ENCODE measurements at regions not wholly inside any gene's neighbourhood (a gene's known extent, or its start where the extent isn't known, plus 50 kb on each side); places are given as distances from the start of the nearest gene placed in this dataset.

DNA sequence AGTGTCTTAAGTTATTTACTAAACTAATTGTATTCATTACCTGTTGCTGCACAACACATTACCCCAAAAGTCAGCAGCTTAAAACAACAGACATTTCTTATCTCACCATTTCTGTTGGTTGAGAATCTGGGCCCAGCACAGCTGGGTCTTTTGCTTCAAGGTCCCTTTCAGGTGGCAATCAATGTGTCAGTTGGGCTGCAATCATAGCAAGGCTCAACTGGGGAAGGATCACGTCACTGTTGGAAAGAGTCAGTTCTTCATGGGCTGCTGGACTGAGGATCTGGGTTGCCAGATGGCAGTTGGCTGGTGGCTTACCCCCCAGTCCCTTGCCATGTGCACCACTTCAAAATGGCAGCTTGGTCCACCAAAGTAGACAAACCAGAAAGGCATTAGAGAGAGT lies 261.2 kb downstream of the SUCLG1 start:
- Histone ChIP-seq H3K27ac (ENCODE audit: low read length) (no peak overlapping the region), H3K27me3 (ENCODE audit: control insufficient read depth, insufficient read depth, low read length) (no peaks in the 10 kb centered on the region), H3K9me3 (ENCODE audit: control insufficient read depth, insufficient read depth, low read depth, low read length) (no peaks in the 10 kb centered on the region), H3K4me3 (ENCODE audit: low read depth in 2 of 2, low read length in 2 of 2) (no peak overlapping the region), H3K4me1 (ENCODE audit: control insufficient read depth, insufficient read depth, low read length) (no peaks in the 10 kb centered on the region), H3K36me3 (ENCODE audit: control insufficient read depth, insufficient read depth, low read length) (no peaks in the 10 kb centered on the region)
- CTCF ChIA-PET = no interaction called here
- ATAC-seq (no peak), DNase-seq (ENCODE audit: low read depth, low spot score) (no peak)
- POLR2A ChIA-PET = no interaction called here
- TF ChIP-seq, protein P1, sequence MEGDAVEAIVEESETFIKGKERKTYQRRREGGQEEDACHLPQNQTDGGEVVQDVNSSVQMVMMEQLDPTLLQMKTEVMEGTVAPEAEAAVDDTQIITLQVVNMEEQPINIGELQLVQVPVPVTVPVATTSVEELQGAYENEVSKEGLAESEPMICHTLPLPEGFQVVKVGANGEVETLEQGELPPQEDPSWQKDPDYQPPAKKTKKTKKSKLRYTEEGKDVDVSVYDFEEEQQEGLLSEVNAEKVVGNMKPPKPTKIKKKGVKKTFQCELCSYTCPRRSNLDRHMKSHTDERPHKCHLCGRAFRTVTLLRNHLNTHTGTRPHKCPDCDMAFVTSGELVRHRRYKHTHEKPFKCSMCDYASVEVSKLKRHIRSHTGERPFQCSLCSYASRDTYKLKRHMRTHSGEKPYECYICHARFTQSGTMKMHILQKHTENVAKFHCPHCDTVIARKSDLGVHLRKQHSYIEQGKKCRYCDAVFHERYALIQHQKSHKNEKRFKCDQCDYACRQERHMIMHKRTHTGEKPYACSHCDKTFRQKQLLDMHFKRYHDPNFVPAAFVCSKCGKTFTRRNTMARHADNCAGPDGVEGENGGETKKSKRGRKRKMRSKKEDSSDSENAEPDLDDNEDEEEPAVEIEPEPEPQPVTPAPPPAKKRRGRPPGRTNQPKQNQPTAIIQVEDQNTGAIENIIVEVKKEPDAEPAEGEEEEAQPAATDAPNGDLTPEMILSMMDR (IDR thresholded peaks at IDR 0.05) = no peak
- TF ChIP-seq SIN3A (IDR thresholded peaks at IDR 0.05; ENCODE audit: borderline replicate concordance, insufficient read depth, low read depth, low read length) = no peak
- TF ChIP-seq TCF7L2 (IDR thresholded peaks at IDR 0.05; ENCODE audit: low read depth, low read length) = no peak
- no peak for TF ChIP-seq POLR2AphosphoS5 (IDR thresholded peaks at IDR 0.05; ENCODE audit: low read depth, low read length)
- TF ChIP-seq, protein P2, sequence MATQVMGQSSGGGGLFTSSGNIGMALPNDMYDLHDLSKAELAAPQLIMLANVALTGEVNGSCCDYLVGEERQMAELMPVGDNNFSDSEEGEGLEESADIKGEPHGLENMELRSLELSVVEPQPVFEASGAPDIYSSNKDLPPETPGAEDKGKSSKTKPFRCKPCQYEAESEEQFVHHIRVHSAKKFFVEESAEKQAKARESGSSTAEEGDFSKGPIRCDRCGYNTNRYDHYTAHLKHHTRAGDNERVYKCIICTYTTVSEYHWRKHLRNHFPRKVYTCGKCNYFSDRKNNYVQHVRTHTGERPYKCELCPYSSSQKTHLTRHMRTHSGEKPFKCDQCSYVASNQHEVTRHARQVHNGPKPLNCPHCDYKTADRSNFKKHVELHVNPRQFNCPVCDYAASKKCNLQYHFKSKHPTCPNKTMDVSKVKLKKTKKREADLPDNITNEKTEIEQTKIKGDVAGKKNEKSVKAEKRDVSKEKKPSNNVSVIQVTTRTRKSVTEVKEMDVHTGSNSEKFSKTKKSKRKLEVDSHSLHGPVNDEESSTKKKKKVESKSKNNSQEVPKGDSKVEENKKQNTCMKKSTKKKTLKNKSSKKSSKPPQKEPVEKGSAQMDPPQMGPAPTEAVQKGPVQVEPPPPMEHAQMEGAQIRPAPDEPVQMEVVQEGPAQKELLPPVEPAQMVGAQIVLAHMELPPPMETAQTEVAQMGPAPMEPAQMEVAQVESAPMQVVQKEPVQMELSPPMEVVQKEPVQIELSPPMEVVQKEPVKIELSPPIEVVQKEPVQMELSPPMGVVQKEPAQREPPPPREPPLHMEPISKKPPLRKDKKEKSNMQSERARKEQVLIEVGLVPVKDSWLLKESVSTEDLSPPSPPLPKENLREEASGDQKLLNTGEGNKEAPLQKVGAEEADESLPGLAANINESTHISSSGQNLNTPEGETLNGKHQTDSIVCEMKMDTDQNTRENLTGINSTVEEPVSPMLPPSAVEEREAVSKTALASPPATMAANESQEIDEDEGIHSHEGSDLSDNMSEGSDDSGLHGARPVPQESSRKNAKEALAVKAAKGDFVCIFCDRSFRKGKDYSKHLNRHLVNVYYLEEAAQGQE (IDR thresholded peaks at IDR 0.05; ENCODE audit: insufficient read depth in 1 of 2, low read depth in 2 of 2, low read length in 1 of 2) = no peak
- no TSS peak for BruUV-seq (replicated peaks)
- in situ Hi-C loops (cut with HindIII; ENCODE audit: low pct_unique_long_range_greater_than_20kb, low sequenced_read_pairs) (no loop called here), intact Hi-C loops (cut with micrococcal nuclease; ENCODE audit: unreplicated experiment) (no loop called here)

DNA sequence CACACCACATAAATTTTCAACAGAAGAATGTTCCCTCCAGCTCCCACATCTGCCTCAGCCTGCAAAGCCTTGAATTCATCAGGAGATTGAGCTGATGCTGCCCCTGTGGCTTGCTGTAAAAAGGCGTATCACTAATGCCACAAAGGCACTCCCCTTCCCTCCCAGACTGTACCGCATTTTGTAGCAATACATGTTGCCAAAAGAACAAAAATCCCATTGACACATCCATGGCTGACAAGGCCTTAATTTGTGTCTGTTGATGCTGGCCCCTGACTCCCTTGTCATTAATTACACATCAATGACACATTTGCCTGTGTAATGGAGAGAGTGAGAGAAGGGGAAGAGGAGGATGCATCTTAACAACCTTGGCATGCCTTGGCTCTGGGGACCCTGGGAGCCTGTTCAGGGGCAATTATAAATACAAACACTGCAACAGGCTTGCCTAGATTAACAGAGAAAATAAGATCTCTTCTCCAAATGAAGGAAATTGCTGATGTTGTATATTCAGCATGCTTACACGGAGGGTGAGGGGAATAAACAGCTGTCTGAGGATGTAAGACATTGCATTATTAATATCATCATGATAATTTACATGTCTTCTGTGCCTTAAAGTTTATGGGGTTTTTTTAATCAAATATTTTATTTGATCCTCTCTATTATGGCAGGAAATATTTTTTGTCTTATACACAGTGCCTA lies 264.0 kb downstream of the SUCLG1 start:
- H3K36me3 ChIP-seq (ENCODE audit: control insufficient read depth, insufficient read depth, low read length) = no peaks in the 10 kb centered on the region
- H3K4me3 ChIP-seq (ENCODE audit: low read depth in 2 of 2, low read length in 2 of 2) = no peak overlapping the region
- CTCF ChIA-PET = no interaction called here
- H3K27me3 ChIP-seq (ENCODE audit: control insufficient read depth, insufficient read depth, low read length) = no peaks in the 10 kb centered on the region; the same call in 1 of the 2 replicates
- in situ Hi-C loops (cut with HindIII; ENCODE audit: low pct_unique_long_range_greater_than_20kb, low sequenced_read_pairs) (no loop called here), intact Hi-C loops (cut with micrococcal nuclease; ENCODE audit: unreplicated experiment) (no loop called here)
- ATAC-seq (no peak), DNase-seq (ENCODE audit: low read depth, low spot score) (no peak)
- no peaks in the 10 kb centered on the region for H3K4me1 ChIP-seq (ENCODE audit: control insufficient read depth, insufficient read depth, low read length)
- H3K27ac ChIP-seq (ENCODE audit: low read length) = no peak overlapping the region
- H3K9me3 ChIP-seq (ENCODE audit: control insufficient read depth, insufficient read depth, low read depth, low read length) = no peaks in the 10 kb centered on the region
- POLR2A ChIA-PET = no interaction called here
- TF ChIP-seq TCF7L2 (IDR thresholded peaks at IDR 0.05; ENCODE audit: low read depth, low read length) (no peak), SIN3A (IDR thresholded peaks at IDR 0.05; ENCODE audit: borderline replicate concordance, insufficient read depth, low read depth, low read length) (no peak), POLR2AphosphoS5 (IDR thresholded peaks at IDR 0.05; ENCODE audit: low read depth, low read length) (no peak)
- TF ChIP-seq, protein P1 (IDR thresholded peaks at IDR 0.05) = no peak
- TF ChIP-seq, protein P2 (IDR thresholded peaks at IDR 0.05; ENCODE audit: insufficient read depth in 1 of 2, low read depth in 2 of 2, low read length in 1 of 2) = no peak
- no TSS peak for BruUV-seq (replicated peaks)

Data from Panc1 (cell line).